ENCODE measurements at regions not wholly inside any gene's neighbourhood (a gene's known extent, or its start where the extent isn't known, plus 50 kb on each side); places are given as distances from the start of the nearest gene placed in this dataset.

GRCh38 chr18:28409811-28410210 lies 232.9 kb upstream of the CDH2 start:
- no peak for DNase-seq

GRCh38 chr18:28408528-28408927 lies 231.6 kb upstream of the CDH2 start:
- no peak for DNase-seq

- no peak for DNase-seq
Observed at GRCh38 chr18:28407681-28408080, 230.8 kb upstream of the CDH2 start.

- DNase-seq: no peak
Observed at GRCh38 chr18:28406533-28406932, 229.6 kb upstream of the CDH2 start.

GRCh38 chr18:28404694-28405093 lies 227.8 kb upstream of the CDH2 start:
- no peak for DNase-seq

GRCh38 chr18:28399781-28400362 lies 222.9 kb upstream of the CDH2 start:
- no peak for DNase-seq

GRCh38 chr18:28398471-28398870 lies 221.5 kb upstream of the CDH2 start:
- no peak for DNase-seq

GRCh38 chr18:28390022-28390421 lies 213.1 kb upstream of the CDH2 start:
- DNase-seq: no peak

GRCh38 chr18:28382215-28382879 lies 205.4 kb upstream of the CDH2 start:
- no peak for DNase-seq

- DNase-seq: no peak
Observed at GRCh38 chr18:28372186-28372585, 195.3 kb upstream of the CDH2 start.

- DNase-seq: no peak
Observed at GRCh38 chr18:28366676-28367075, 189.7 kb upstream of the CDH2 start.

GRCh38 chr18:28365411-28365831 lies 188.5 kb upstream of the CDH2 start:
- DNase-seq: no peak

- no peak for DNase-seq
Observed at GRCh38 chr18:28363124-28363523, 186.2 kb upstream of the CDH2 start.

- peak; percentile 10 for DNase-seq
Observed at GRCh38 chr18:28359176-28359575, 182.2 kb upstream of the CDH2 start.

- DNase-seq: no peak
Observed at GRCh38 chr18:28357766-28358401, 181.0 kb upstream of the CDH2 start.

GRCh38 chr18:28350821-28351220 lies 173.9 kb upstream of the CDH2 start:
- no peak for DNase-seq

- no peak for DNase-seq
Observed at GRCh38 chr18:28342231-28342630, 165.3 kb upstream of the CDH2 start.

GRCh38 chr18:28338316-28338715 lies 161.4 kb upstream of the CDH2 start:
- no peak for DNase-seq

GRCh38 chr18:28334516-28334915 lies 157.6 kb upstream of the CDH2 start:
- no peak for DNase-seq

- DNase-seq: no peak
Observed at GRCh38 chr18:28332071-28332470, 155.1 kb upstream of the CDH2 start.

GRCh38 chr18:28331551-28331950 lies 154.6 kb upstream of the CDH2 start:
- no peak for DNase-seq

- DNase-seq: no peak
Observed at GRCh38 chr18:28313602-28314001, 136.7 kb upstream of the CDH2 start.

- no peak for DNase-seq
Observed at GRCh38 chr18:28288784-28289183, 111.9 kb upstream of the CDH2 start.

- no peak for DNase-seq
Observed at GRCh38 chr18:28287146-28287545, 110.2 kb upstream of the CDH2 start.

GRCh38 chr18:28284132-28284531 lies 107.2 kb upstream of the CDH2 start:
- DNase-seq: no peak
